ENCODE measurements at regions not wholly inside any gene's neighbourhood (a gene's known extent, or its start where the extent isn't known, plus 50 kb on each side); places are given as distances from the start of the nearest gene placed in this dataset.

DNA sequence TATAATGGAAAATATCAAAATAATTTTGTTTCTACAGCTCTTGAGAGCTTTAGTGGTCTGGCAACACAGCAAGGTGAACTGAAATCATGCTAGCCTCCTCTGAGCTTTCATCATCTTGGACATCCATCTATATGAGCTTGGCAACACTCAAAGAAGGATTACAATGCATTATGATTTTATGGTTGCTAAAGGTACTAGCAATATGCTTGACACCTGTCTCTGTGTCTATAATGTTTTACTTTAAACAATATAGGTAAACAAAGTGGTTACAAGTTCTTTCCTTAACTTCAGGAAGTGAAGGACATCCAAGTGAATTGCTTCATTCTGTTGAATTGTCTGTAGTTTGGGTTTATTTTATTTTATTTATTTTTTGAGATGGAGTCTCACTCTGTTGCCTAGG is 203.7 kb upstream of the RRP15 start:
- TF ChIP-seq, protein P1, sequence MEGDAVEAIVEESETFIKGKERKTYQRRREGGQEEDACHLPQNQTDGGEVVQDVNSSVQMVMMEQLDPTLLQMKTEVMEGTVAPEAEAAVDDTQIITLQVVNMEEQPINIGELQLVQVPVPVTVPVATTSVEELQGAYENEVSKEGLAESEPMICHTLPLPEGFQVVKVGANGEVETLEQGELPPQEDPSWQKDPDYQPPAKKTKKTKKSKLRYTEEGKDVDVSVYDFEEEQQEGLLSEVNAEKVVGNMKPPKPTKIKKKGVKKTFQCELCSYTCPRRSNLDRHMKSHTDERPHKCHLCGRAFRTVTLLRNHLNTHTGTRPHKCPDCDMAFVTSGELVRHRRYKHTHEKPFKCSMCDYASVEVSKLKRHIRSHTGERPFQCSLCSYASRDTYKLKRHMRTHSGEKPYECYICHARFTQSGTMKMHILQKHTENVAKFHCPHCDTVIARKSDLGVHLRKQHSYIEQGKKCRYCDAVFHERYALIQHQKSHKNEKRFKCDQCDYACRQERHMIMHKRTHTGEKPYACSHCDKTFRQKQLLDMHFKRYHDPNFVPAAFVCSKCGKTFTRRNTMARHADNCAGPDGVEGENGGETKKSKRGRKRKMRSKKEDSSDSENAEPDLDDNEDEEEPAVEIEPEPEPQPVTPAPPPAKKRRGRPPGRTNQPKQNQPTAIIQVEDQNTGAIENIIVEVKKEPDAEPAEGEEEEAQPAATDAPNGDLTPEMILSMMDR (conservative IDR thresholded peaks at IDR 0.05) = no peak
- TF ChIP-seq EZH2 (IDR thresholded peaks at IDR 0.05; ENCODE audit: low read depth) = no peak

Data from PC-9 (cell line).